GM12878 (cell line): ENCODE measurements at regions not wholly inside any gene's neighbourhood (a gene's known extent, or its start where the extent isn't known, plus 50 kb on each side); places are given as distances from the start of the nearest gene placed in this dataset.

Source experiments
- ATAC-seq: fragments of 200-7000 bp; cut with Tn5 transposase; 3 replicates; pipeline ENCODE4 v1.9.1; 2020; ENCODE audit warnings: mild to moderate bottlenecking, moderate library complexity
- BruUV-seq: library from RNA; stranded (reverse); fragments of 400-500 nt; replicated peaks from 2 replicates; lab custom pipeline; 2021; lab: Mats Ljungman, UMichigan
- CTCF ChIA-PET: fragments of 300-600 bp; sonication (Branson Sonifier 250); formaldehyde crosslinking; extraction: SDS; loops from one replicate; lab custom pipeline; 2021; ENCODE audit warnings: inconsistent platforms; lab: Yijun Ruan, JAX
- POLR2A ChIA-PET: fragments of 350-600 bp; formaldehyde crosslinking; extraction: SDS; loops from one replicate; lab custom pipeline; 2021; ENCODE audit warnings: inconsistent platforms; lab: Charles Lee
- RAD21 ChIA-PET: fragments of 300-600 bp; sonication (Branson Sonifier 250); formaldehyde crosslinking; loops from one replicate; lab custom pipeline; 2023; ENCODE audit warnings: antibody characterized with exemption; ENCODE audit not compliant: unreplicated experiment; lab: Charles Lee
- SMC1A ChIA-PET: fragments of 300-600 bp; sonication (Branson Sonifier 250); formaldehyde crosslinking; loops from one replicate; lab custom pipeline; 2023; ENCODE audit not compliant: unreplicated experiment, uncharacterized antibody; lab: Charles Lee
- DNase-seq: peaks from one replicate; pipeline ENCODE4 v3.0.0-alpha.2; 2011; ENCODE audit warnings: low read depth, low spot score
- FAIRE-seq: peaks from 3 replicates; lab custom pipeline; 2011; peaks lifted over from hg19 to GRCh38; lab: Jason Lieb, UNC
- H2AFZ ChIP-seq: 2 replicates; pipeline ENCODE4 v1.6.0; 2011; ENCODE audit warnings: low read depth, low read length, control low read depth; ENCODE audit not compliant: control insufficient read depth
- H3K27ac ChIP-seq: 2 replicates; pipeline ENCODE4 v1.5.1; 2011; ENCODE audit warnings: control low read depth; ENCODE audit not compliant: control insufficient read depth, insufficient read depth
- H3K27me3 ChIP-seq, 2 experiments: replicated peaks in 1 of 2; 2 replicates each; pipeline versions ENCODE4 v1.6.0 to v1.6.1; 2011; ENCODE audit warnings: low read length in 1 of 2; ENCODE audit not compliant: control insufficient read depth in 2 of 2, insufficient read depth in 2 of 2
- H3K36me3 ChIP-seq, 2 experiments: 2 replicates each; pipeline ENCODE4 v1.5.1; 2011; ENCODE audit warnings: low read length in 1 of 2; ENCODE audit not compliant: control insufficient read depth in 2 of 2, insufficient read depth in 2 of 2
- H3K4me1 ChIP-seq: 2 replicates; pipeline ENCODE4 v1.6.1; 2011; ENCODE audit warnings: mild to moderate bottlenecking, low read length, moderate library complexity, mixed read lengths; ENCODE audit not compliant: control insufficient read depth, insufficient read depth
- H3K4me2 ChIP-seq: 2 replicates; pipeline ENCODE4 v1.6.0; 2011; ENCODE audit warnings: control low read depth; ENCODE audit not compliant: control insufficient read depth, insufficient read depth
- H3K4me3 ChIP-seq: fragments of 200-600 bp; sonication (generic); 2 replicates; pipeline ENCODE4 v1.5.1; 2016
- H3K79me2 ChIP-seq: 2 replicates; pipeline ENCODE4 v1.6.0; 2011; ENCODE audit warnings: low read length; ENCODE audit not compliant: control insufficient read depth, insufficient read depth
- H3K9ac ChIP-seq: 2 replicates; pipeline ENCODE4 v1.8.0; 2011; ENCODE audit warnings: low read length, control low read depth, mixed read lengths; ENCODE audit not compliant: control insufficient read depth, insufficient read depth
- H3K9me3 ChIP-seq: replicated peaks from 3 replicates; pipeline ENCODE4 v1.5.1; 2011; ENCODE audit warnings: mild to moderate bottlenecking, low read length; ENCODE audit not compliant: control insufficient read depth, insufficient read depth
- H4K20me1 ChIP-seq: 2 replicates; pipeline ENCODE4 v1.6.0; 2011; ENCODE audit not compliant: control insufficient read depth, insufficient read depth
- BHLHE40 ChIP-seq, 2 experiments: fragments of 450-650 bp in 1 of 2; IDR thresholded peaks; 2 replicates each; pipeline ENCODE4 v1.6.1; 2011 to 2017; ENCODE audit warnings: low read depth in 2 of 2, borderline replicate concordance in 1 of 2, improper control_type of control experiment in 1 of 2, low read length in 1 of 2, mild to moderate bottlenecking in 1 of 2
- CBX3 ChIP-seq: fragments of 200-600 bp; sonication (generic); IDR thresholded peaks from 2 replicates; pipeline ENCODE4 v1.6.1; 2016; ENCODE audit warnings: low read depth, borderline replicate concordance
- CBX5 ChIP-seq: sonication (generic); IDR thresholded peaks from 2 replicates; pipeline ENCODE4 v1.6.1; 2016; ENCODE audit warnings: low read depth, moderate library complexity, mild to moderate bottlenecking, inconsistent platforms
- EED ChIP-seq: sonication (generic); IDR thresholded peaks from 2 replicates; pipeline ENCODE4 v1.6.1; 2016; ENCODE audit warnings: antibody characterized with exemption, low read depth
- HDAC2 ChIP-seq: fragments of 200-600 bp; sonication (generic); IDR thresholded peaks from 2 replicates; pipeline ENCODE4 v1.6.1; 2017
- IKZF1 ChIP-seq: fragments of 450-650 bp; conservative IDR thresholded peaks from 2 replicates; pipeline ENCODE4 v1.6.1; 2017; ENCODE audit warnings: antibody characterized with exemption, mild to moderate bottlenecking
- SMAD5 ChIP-seq: IDR thresholded peaks from 2 replicates; pipeline ENCODE4 v1.6.1; 2016; ENCODE audit warnings: antibody characterized with exemption, low read depth
- SPI1 ChIP-seq: IDR thresholded peaks from 2 replicates; pipeline ENCODE4 v1.6.1; 2011; ENCODE audit warnings: low read depth, mild to moderate bottlenecking, low read length, moderate library complexity, borderline replicate concordance; ENCODE audit not compliant: insufficient read depth
- STAT1 ChIP-seq: fragments of 450-650 bp; conservative IDR thresholded peaks from 2 replicates; pipeline ENCODE4 v1.6.1; 2014; ENCODE audit warnings: antibody characterized with exemption, mild to moderate bottlenecking
- WGBS: methylation state at CpG from one replicate; pipeline ENCODE4 v1.1.6; 2016; ENCODE audit warnings: low lambda C conversion rate; ENCODE audit not compliant: insufficient replicate concordance, insufficient coverage; ENCODE audit errors: missing lambda C conversion rate; 5-methylcytosine and 5-hydroxymethylcytosine counted together
- in situ Hi-C: fragments of 300-500 bp; cut with MboI; formaldehyde crosslinking; loops from 9 replicates; pipeline ENCODE4 v1.14.3; 2018; ENCODE audit warnings: mixed read lengths
- intact Hi-C: fragments of 100-400 bp; cut with micrococcal nuclease; formaldehyde crosslinking; loops from one replicate; pipeline ENCODE4 v1.14.2; 2022; ENCODE audit not compliant: unreplicated experiment
- TF ChIP-seq, protein P1 (sequence below): fragments of 450-650 bp; IDR thresholded peaks from 2 replicates; pipeline ENCODE4 v1.6.1; 2017; ENCODE audit warnings: mild to moderate bottlenecking, low read depth, inconsistent platforms; ENCODE audit not compliant: poor library complexity, severe bottlenecking
- TF ChIP-seq, protein P2 (sequence below): fragments of 450-650 bp; formaldehyde crosslinking; IDR thresholded peaks from 2 replicates; pipeline ENCODE4 v1.5.0; 2022; ENCODE audit warnings: mild to moderate bottlenecking, missing genetic modification characterization

DNA sequence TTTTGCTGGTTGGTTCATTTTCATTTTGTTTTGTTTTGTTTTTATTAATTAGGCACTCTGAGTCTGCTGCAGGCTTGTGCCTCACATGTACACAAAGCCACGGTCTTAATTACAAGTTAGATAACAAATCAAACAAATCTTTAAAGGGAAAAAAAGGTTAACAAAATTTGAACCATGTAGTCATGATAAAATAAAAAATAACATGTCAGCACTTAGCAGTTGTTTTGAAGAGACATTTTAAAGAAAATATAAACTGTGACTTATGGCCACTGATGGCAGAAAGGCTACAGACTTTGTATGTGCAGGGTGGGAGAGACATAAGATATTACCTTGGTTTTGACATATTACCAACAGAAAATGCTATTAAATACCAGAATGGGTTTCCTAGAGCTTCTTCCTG lies 1035.4 kb downstream of the TUSC7 start:
- ChIA-PET CTCF (no interaction called here), RAD21 (no interaction called here), POLR2A (no interaction called here), SMC1A (no interaction called here)
- Histone ChIP-seq H4K20me1 (no peaks in the 10 kb centered on the region), H3K4me2 (no peak overlapping the region), H3K4me3 (no peak overlapping the region), H3K36me3 (no peaks in the 10 kb centered on the region), H3K9me3 (no peaks in the 10 kb centered on the region), H3K27me3 (no peaks in the 10 kb centered on the region), H3K79me2 (no peaks in the 10 kb centered on the region), H3K27ac (no peak overlapping the region), H3K4me1 (no peaks in the 10 kb centered on the region), H2AFZ (no peak overlapping the region), H3K9ac (no peak overlapping the region)
- 0% methylated on average over 1 of the region's 1 CpG for WGBS
- no TSS peak for BruUV-seq
- no peak for TF ChIP-seq CBX3
- TF ChIP-seq, protein P1, sequence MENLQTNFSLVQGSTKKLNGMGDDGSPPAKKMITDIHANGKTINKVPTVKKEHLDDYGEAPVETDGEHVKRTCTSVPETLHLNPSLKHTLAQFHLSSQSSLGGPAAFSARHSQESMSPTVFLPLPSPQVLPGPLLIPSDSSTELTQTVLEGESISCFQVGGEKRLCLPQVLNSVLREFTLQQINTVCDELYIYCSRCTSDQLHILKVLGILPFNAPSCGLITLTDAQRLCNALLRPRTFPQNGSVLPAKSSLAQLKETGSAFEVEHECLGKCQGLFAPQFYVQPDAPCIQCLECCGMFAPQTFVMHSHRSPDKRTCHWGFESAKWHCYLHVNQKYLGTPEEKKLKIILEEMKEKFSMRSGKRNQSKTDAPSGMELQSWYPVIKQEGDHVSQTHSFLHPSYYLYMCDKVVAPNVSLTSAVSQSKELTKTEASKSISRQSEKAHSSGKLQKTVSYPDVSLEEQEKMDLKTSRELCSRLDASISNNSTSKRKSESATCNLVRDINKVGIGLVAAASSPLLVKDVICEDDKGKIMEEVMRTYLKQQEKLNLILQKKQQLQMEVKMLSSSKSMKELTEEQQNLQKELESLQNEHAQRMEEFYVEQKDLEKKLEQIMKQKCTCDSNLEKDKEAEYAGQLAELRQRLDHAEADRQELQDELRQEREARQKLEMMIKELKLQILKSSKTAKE = no peak
- TF ChIP-seq SPI1 = no peak
- DNase-seq (no peak), ATAC-seq (no peak), FAIRE-seq (no peak)
- in situ Hi-C loops (no loop called here), intact Hi-C loops (no loop called here)

DNA sequence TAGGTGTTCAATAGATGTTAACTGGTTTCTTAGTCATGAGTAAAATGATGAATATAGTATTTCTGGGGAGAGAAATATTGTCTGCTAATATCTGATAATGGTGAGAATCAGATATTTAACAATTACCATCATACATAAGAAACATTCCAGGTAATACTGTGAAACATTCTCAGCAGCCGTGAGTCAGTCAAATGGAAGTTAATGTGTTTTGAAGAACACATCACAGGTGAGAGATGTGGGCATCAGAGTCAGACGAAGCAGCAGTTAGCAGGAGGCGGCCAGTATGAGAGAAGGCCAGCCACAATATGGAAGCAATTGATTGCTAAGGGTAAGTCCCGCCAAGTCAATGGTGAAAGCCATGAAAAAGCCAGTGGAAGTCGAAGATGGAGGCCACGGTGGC lies 1035.9 kb downstream of the TUSC7 start:
- intact Hi-C loops = no loop called here

More for the DNA sequence above, 1035.9 kb downstream of the TUSC7 start:
- in situ Hi-C loops = no loop called here
- ChIA-PET RAD21 (no interaction called here), SMC1A (no interaction called here), POLR2A (no interaction called here), CTCF (no interaction called here)
- Histone ChIP-seq H3K36me3 (no peaks in the 10 kb centered on the region), H3K4me2 (no peak overlapping the region), H3K27me3 (no peaks in the 10 kb centered on the region), H3K4me1 (no peaks in the 10 kb centered on the region), H3K4me3 (no peak overlapping the region), H3K79me2 (no peaks in the 10 kb centered on the region), H3K9me3 (no peaks in the 10 kb centered on the region), H2AFZ (no peak overlapping the region), H3K27ac (no peak overlapping the region), H4K20me1 (no peaks in the 10 kb centered on the region), H3K9ac (no peak overlapping the region)
- no TSS peak for BruUV-seq
- WGBS = 7% methylated on average over 6 of the region's 6 CpGs
- no peak for FAIRE-seq
- DNase-seq = no peak
- TF ChIP-seq HDAC2 (no peak), SMAD5 (no peak), EED (no peak), CBX5 (no peak), STAT1 (no peak), BHLHE40 (IDR thresholded peaks at IDR 0.05; ENCODE audit: borderline replicate concordance in 1 of 2, low read depth in 2 of 2, low read length in 1 of 2) (no peak), IKZF1 (no peak)
- TF ChIP-seq, protein P2, sequence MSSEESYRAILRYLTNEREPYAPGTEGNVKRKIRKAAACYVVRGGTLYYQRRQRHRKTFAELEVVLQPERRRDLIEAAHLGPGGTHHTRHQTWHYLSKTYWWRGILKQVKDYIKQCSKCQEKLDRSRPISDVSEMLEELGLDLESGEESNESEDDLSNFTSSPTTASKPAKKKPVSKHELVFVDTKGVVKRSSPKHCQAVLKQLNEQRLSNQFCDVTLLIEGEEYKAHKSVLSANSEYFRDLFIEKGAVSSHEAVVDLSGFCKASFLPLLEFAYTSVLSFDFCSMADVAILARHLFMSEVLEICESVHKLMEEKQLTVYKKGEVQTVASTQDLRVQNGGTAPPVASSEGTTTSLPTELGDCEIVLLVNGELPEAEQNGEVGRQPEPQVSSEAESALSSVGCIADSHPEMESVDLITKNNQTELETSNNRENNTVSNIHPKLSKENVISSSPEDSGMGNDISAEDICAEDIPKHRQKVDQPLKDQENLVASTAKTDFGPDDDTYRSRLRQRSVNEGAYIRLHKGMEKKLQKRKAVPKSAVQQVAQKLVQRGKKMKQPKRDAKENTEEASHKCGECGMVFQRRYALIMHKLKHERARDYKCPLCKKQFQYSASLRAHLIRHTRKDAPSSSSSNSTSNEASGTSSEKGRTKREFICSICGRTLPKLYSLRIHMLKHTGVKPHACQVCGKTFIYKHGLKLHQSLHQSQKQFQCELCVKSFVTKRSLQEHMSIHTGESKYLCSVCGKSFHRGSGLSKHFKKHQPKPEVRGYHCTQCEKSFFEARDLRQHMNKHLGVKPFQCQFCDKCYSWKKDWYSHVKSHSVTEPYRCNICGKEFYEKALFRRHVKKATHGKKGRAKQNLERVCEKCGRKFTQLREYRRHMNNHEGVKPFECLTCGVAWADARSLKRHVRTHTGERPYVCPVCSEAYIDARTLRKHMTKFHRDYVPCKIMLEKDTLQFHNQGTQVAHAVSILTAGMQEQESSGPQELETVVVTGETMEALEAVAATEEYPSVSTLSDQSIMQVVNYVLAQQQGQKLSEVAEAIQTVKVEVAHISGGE = no peak
- ATAC-seq = no peak
